IMR-90 (cell line): ENCODE measurements at regions not wholly inside any gene's neighbourhood (a gene's known extent, or its start where the extent isn't known, plus 50 kb on each side); places are given as distances from the start of the nearest gene placed in this dataset.

Source experiments
- ATAC-seq: fragments of 200-7000 bp; cut with Tn5 transposase; 2 replicates; pipeline ENCODE4 v1.9.1; 2020; ENCODE audit warnings: low read depth, mild to moderate bottlenecking, moderate library complexity
- BruUV-seq: library from RNA; stranded (reverse); fragments of 400-500 nt; replicated peaks from 2 replicates; lab custom pipeline; 2021; lab: Mats Ljungman, UMichigan
- CTCF ChIA-PET: fragments of 300-600 bp; formaldehyde crosslinking; extraction: SDS; loops from one replicate; lab custom pipeline; 2021; ENCODE audit warnings: antibody characterized with exemption; lab: Yijun Ruan, JAX
- POLR2A ChIA-PET: fragments of 300-600 bp; sonication (Branson Sonifier 250); formaldehyde crosslinking; loops from one replicate; lab custom pipeline; 2022; ENCODE audit warnings: antibody characterized with exemption; ENCODE audit not compliant: unreplicated experiment; lab: Charles Lee
- DNase-seq: peaks from one replicate; pipeline ENCODE4 v3.0.0; 2013
- H2AFZ ChIP-seq: replicated peaks from 2 replicates; pipeline ENCODE3; 2013; ENCODE audit warnings: low read length, mild to moderate bottlenecking; ENCODE audit not compliant: poor library complexity
- H2AK5ac ChIP-seq: 2 replicates; pipeline ENCODE4 v1.6.1; 2013; ENCODE audit warnings: low read depth, low read length, inconsistent platforms
- H2AK9ac ChIP-seq: replicated peaks from 2 replicates; pipeline ENCODE3; 2013; ENCODE audit warnings: mild to moderate bottlenecking, low read depth, low read length, moderate library complexity; ENCODE audit not compliant: poor library complexity
- H2BK120ac ChIP-seq: 2 replicates; pipeline ENCODE4 v1.6.1; 2013; ENCODE audit warnings: low read depth, low read length, inconsistent platforms
- H2BK15ac ChIP-seq: 3 replicates; pipeline ENCODE4 v1.6.1; 2013; ENCODE audit warnings: low read depth, low read length, inconsistent platforms
- H2BK20ac ChIP-seq: 2 replicates; pipeline ENCODE4 v1.6.1; 2013; ENCODE audit warnings: low read depth, mild to moderate bottlenecking, inconsistent platforms, low read length, moderate library complexity
- H2BK5ac ChIP-seq: 2 replicates; pipeline ENCODE4 v1.6.1; 2013; ENCODE audit warnings: mild to moderate bottlenecking, low read depth, low read length, inconsistent platforms; ENCODE audit not compliant: poor library complexity, severe bottlenecking
- H3K14ac ChIP-seq: replicated peaks from 2 replicates; pipeline ENCODE4 v1.6.1; 2013; ENCODE audit warnings: low read depth, low read length, inconsistent platforms
- H3K18ac ChIP-seq: 2 replicates; pipeline ENCODE4 v1.6.1; 2013; ENCODE audit warnings: low read depth, low read length, control low read depth
- H3K23ac ChIP-seq: 2 replicates; pipeline ENCODE4 v1.6.1; 2013; ENCODE audit warnings: low read depth, low read length, inconsistent platforms
- H3K27ac ChIP-seq: 2 replicates; pipeline ENCODE4 v1.5.1; 2013; ENCODE audit warnings: mild to moderate bottlenecking, control low read depth, low read length; ENCODE audit not compliant: insufficient read depth
- H3K27me3 ChIP-seq: 2 replicates; pipeline ENCODE4 v1.6.1; 2013; ENCODE audit warnings: low read length; ENCODE audit not compliant: control insufficient read depth, insufficient read depth
- H3K36me3 ChIP-seq: 2 replicates; pipeline ENCODE4 v1.6.1; 2013; ENCODE audit warnings: low read length, mixed read lengths; ENCODE audit not compliant: control insufficient read depth, insufficient read depth
- H3K4ac ChIP-seq: 2 replicates; pipeline ENCODE4 v1.6.1; 2013; ENCODE audit warnings: low read depth, low read length, inconsistent platforms
- H3K4me1 ChIP-seq: 2 replicates; pipeline ENCODE4 v1.6.1; 2013; ENCODE audit warnings: low read length, mixed read lengths; ENCODE audit not compliant: control insufficient read depth, insufficient read depth
- H3K4me2 ChIP-seq: 2 replicates; pipeline ENCODE4 v1.6.1; 2013; ENCODE audit warnings: low read depth, mild to moderate bottlenecking, control low read depth, low read length, moderate library complexity
- H3K4me3 ChIP-seq: 2 replicates; pipeline ENCODE4 v1.5.1; 2013; ENCODE audit warnings: low read depth, mild to moderate bottlenecking, control low read depth, low read length, moderate library complexity; ENCODE audit not compliant: insufficient read depth
- H3K56ac ChIP-seq: 2 replicates; pipeline ENCODE4 v1.6.1; 2013; ENCODE audit warnings: low read length, inconsistent platforms; ENCODE audit not compliant: insufficient read depth; ENCODE audit errors: extremely low read depth
- H3K79me1 ChIP-seq, 2 experiments: 2 replicates each; pipeline ENCODE4 v1.6.1; 2013; ENCODE audit warnings: low read length in 2 of 2, inconsistent platforms in 1 of 2, low read depth in 1 of 2
- H3K9ac ChIP-seq: 2 replicates; pipeline ENCODE4 v1.6.1; 2013; ENCODE audit warnings: low read depth, low read length, control low read depth
- H3K9me1 ChIP-seq: 2 replicates; pipeline ENCODE4 v1.6.1; 2013; ENCODE audit warnings: low read length, inconsistent platforms; ENCODE audit not compliant: insufficient read depth
- H3K9me3 ChIP-seq: 2 replicates; pipeline ENCODE4 v1.6.1; 2013; ENCODE audit warnings: low read length; ENCODE audit not compliant: control insufficient read depth, insufficient read depth
- H4K20me1 ChIP-seq: 2 replicates; pipeline ENCODE4 v1.6.1; 2013; ENCODE audit warnings: low read length, inconsistent platforms; ENCODE audit not compliant: insufficient read depth
- H4K5ac ChIP-seq: 2 replicates; pipeline ENCODE4 v1.6.1; 2013; ENCODE audit warnings: mild to moderate bottlenecking, low read depth, low read length, control low read depth
- H4K8ac ChIP-seq, 2 experiments: 2 replicates each; pipeline ENCODE4 v1.6.1; 2013; ENCODE audit warnings: low read depth in 2 of 2, low read length in 2 of 2, control low read depth in 1 of 2, inconsistent platforms in 1 of 2
- H4K91ac ChIP-seq: 2 replicates; pipeline ENCODE4 v1.6.1; 2013; ENCODE audit warnings: low read depth, low read length, inconsistent platforms; ENCODE audit not compliant: insufficient read depth
- BHLHE40 ChIP-seq: fragments of 150-350 bp; IDR thresholded peaks from 2 replicates; pipeline ENCODE4 v1.6.1; 2016; ENCODE audit warnings: mild to moderate bottlenecking, low read depth, low read length
- CEBPB ChIP-seq: IDR thresholded peaks from 2 replicates; pipeline ENCODE4 v1.6.1; 2012; ENCODE audit warnings: low read depth, low read length, improper control_type of control experiment
- CHD1 ChIP-seq: IDR thresholded peaks from 2 replicates; pipeline ENCODE4 v1.6.1; 2012; ENCODE audit warnings: low read depth, low read length, improper control_type of control experiment
- CTCF ChIP-seq: conservative IDR thresholded peaks from 2 replicates; pipeline ENCODE4 v1.5.1; 2012; ENCODE audit warnings: mild to moderate bottlenecking, low read depth, low read length, improper control_type of control experiment
- ELK1 ChIP-seq: fragments of 150-350 bp; IDR thresholded peaks from 2 replicates; pipeline ENCODE4 v1.6.1; 2016; ENCODE audit warnings: low read depth, mild to moderate bottlenecking, low read length, moderate library complexity, borderline replicate concordance
- FOS ChIP-seq: fragments of 150-350 bp; IDR thresholded peaks from 2 replicates; pipeline ENCODE4 v1.6.1; 2016; ENCODE audit warnings: low read depth, low read length
- MAFK ChIP-seq: IDR thresholded peaks from 2 replicates; pipeline ENCODE4 v1.6.1; 2012; ENCODE audit warnings: low read depth, low read length, improper control_type of control experiment
- MAZ ChIP-seq: IDR thresholded peaks from 2 replicates; pipeline ENCODE4 v1.6.1; 2012; ENCODE audit warnings: low read depth, mild to moderate bottlenecking, low read length, improper control_type of control experiment, moderate library complexity, borderline replicate concordance
- MXI1 ChIP-seq: IDR thresholded peaks from 2 replicates; pipeline ENCODE4 v1.6.1; 2012; ENCODE audit warnings: low read depth, mild to moderate bottlenecking, low read length, moderate library complexity, borderline replicate concordance
- NFE2L2 ChIP-seq: fragments of 150-350 bp; IDR thresholded peaks from 2 replicates; pipeline ENCODE4 v1.6.1; 2016; ENCODE audit warnings: low read depth, mild to moderate bottlenecking, low read length
- POLR2A ChIP-seq: IDR thresholded peaks from 2 replicates; pipeline ENCODE4 v1.6.1; 2012; ENCODE audit warnings: mild to moderate bottlenecking, low read depth, low read length
- RAD21 ChIP-seq: IDR thresholded peaks from 2 replicates; pipeline ENCODE4 v1.6.1; 2012; ENCODE audit warnings: low read length, improper control_type of control experiment
- RCOR1 ChIP-seq: IDR thresholded peaks from 2 replicates; pipeline ENCODE4 v1.6.1; 2012; ENCODE audit warnings: mild to moderate bottlenecking, low read length, improper control_type of control experiment; ENCODE audit not compliant: insufficient replicate concordance
- RFX5 ChIP-seq: IDR thresholded peaks from 2 replicates; pipeline ENCODE4 v1.8.0; 2012; ENCODE audit warnings: low read depth, mild to moderate bottlenecking, low read length, moderate library complexity
- SMC3 ChIP-seq: fragments of 150-350 bp; IDR thresholded peaks from 2 replicates; pipeline ENCODE4 v1.6.1; 2016; ENCODE audit warnings: low read depth, mild to moderate bottlenecking, antibody characterized with exemption, low read length, moderate library complexity
- USF2 ChIP-seq: fragments of 150-350 bp; IDR thresholded peaks from 2 replicates; pipeline ENCODE4 v1.6.1; 2017; ENCODE audit warnings: mild to moderate bottlenecking, antibody characterized with exemption, low read length, low read depth
- dilution Hi-C: fragments of 300-500 bp; cut with HindIII; formaldehyde crosslinking; loops from one replicate; pipeline ENCODE4 v1.14.3; 2018; ENCODE audit warnings: low sequenced_read_pairs; ENCODE audit not compliant: unreplicated experiment
- in situ Hi-C: fragments of 300-500 bp; cut with MboI; formaldehyde crosslinking; loops from 3 replicates; pipeline ENCODE4 v1.14.3; 2019; ENCODE audit warnings: low sequenced_read_pairs, inconsistent platforms, mixed read lengths
- intact Hi-C: fragments of 100-400 bp; cut with micrococcal nuclease; formaldehyde crosslinking; loops from 2 replicates; pipeline ENCODE4 v1.10.0; 2022

- no peak overlapping the region for H3K27ac ChIP-seq
- intact Hi-C loops = no loop called here
- H4K20me1 ChIP-seq = no peaks in the 10 kb centered on the region
- no peaks in the 10 kb centered on the region for H3K79me1 ChIP-seq
- no peak overlapping the region for H4K5ac ChIP-seq
- no peak overlapping the region for H3K18ac ChIP-seq
- H3K9me1 ChIP-seq = no peaks in the 10 kb centered on the region
- DNase-seq (no peak), ATAC-seq (no peak)
- no peak overlapping the region for H3K23ac ChIP-seq
- H4K8ac ChIP-seq = no peak overlapping the region
- no TSS peak for BruUV-seq
- no peaks in the 10 kb centered on the region for H3K36me3 ChIP-seq
- ChIA-PET POLR2A (no interaction called here), CTCF (no interaction called here)
- TF ChIP-seq USF2 (no peak), CHD1 (no peak), RFX5 (no peak), ELK1 (no peak), MXI1 (no peak), NFE2L2 (no peak), MAFK (no peak), MAZ (no peak), POLR2A (no peak), CEBPB (no peak), BHLHE40 (no peak), FOS (no peak), RCOR1 (no peak), CTCF (no peak), RAD21 (no peak), SMC3 (no peak)
- H3K9ac ChIP-seq = no peak overlapping the region
- H3K4ac ChIP-seq = no peak overlapping the region
- H2BK120ac ChIP-seq = no peak overlapping the region
- no peaks in the 10 kb centered on the region for H3K4me1 ChIP-seq
- H3K4me2 ChIP-seq = no peak overlapping the region
- no peak overlapping the region for H2AFZ ChIP-seq
- no peak overlapping the region for H2BK15ac ChIP-seq
- H3K4me3 ChIP-seq = no peak overlapping the region
- no peak overlapping the region for H2BK5ac ChIP-seq
- H3K14ac ChIP-seq = no peak overlapping the region
- no peak overlapping the region for H2AK5ac ChIP-seq
- no peaks in the 10 kb centered on the region for H3K9me3 ChIP-seq
- in situ Hi-C loops = no loop called here
- dilution Hi-C loops = no loop called here
- H2AK9ac ChIP-seq = no peak overlapping the region
- no peak overlapping the region for H3K56ac ChIP-seq
- H4K91ac ChIP-seq = no peak overlapping the region
- no peaks in the 10 kb centered on the region for H3K27me3 ChIP-seq
- H2BK20ac ChIP-seq = no peak overlapping the region
These were observed 87.5 kb downstream of the RGS2 start for GRCh38 chr1:192896376-192896775.
